ENCODE measurements at regions not wholly inside any gene's neighbourhood (a gene's known extent, or its start where the extent isn't known, plus 50 kb on each side); places are given as distances from the start of the nearest gene placed in this dataset.

DNA sequence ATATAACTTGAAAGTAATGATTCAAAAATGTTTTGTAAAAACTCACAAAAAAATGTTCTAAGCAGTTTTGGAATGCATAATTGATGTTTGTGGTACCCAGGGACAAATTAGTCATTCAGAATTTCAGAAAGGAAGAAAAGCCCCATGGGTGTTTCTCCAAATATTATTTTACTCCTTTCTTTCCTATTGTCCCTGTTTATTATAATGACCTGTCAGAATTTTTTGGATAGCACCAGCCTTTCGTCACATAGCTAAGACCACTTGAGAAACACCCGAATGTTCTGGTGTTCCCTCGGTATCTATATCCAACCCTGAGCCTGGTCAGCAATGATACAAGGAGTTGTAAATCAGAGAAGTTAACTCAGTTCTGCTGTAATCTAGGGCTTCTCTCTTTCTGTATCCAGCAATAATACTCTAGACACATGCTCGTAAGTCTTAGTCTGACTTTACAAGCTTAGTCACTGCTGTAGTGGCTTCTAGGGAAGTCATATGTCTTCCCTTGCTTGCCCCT is 64.8 kb upstream of the MEOX2 start:
- no peak overlapping the region for H3K4me3 ChIP-seq (ENCODE audit: low read length in 3 of 3)
- DNase-seq, result peak in 2 of 5 donors; percentile 7 to 9
- no peak overlapping the region for H3K27ac ChIP-seq (ENCODE audit: low read depth in 2 of 2, low read length in 2 of 2)
- no peak for FAIRE-seq
- no peak overlapping the region for H3K9ac ChIP-seq (ENCODE audit: low read length in 3 of 3)
- intact Hi-C loops (cut with DNase I), result no loop called here
- no peaks in the 10 kb centered on the region for H3K4me1 ChIP-seq (ENCODE audit: control insufficient read depth in 2 of 3, insufficient read depth in 2 of 3, low read depth in 1 of 3, low read length in 3 of 3)
- H3K27me3 ChIP-seq (ENCODE audit: control insufficient read depth, insufficient read depth, low read length), result no peaks in the 10 kb centered on the region
- no peaks in the 10 kb centered on the region for H3K9me3 ChIP-seq (ENCODE audit: control insufficient read depth in 2 of 3, insufficient read depth in 1 of 3, low read length in 3 of 3)
- H3K36me3 ChIP-seq (ENCODE audit: control insufficient read depth in 2 of 3, insufficient read depth in 3 of 3, low read length in 3 of 3), result no peaks in the 10 kb centered on the region
- TF ChIP-seq, protein P1, sequence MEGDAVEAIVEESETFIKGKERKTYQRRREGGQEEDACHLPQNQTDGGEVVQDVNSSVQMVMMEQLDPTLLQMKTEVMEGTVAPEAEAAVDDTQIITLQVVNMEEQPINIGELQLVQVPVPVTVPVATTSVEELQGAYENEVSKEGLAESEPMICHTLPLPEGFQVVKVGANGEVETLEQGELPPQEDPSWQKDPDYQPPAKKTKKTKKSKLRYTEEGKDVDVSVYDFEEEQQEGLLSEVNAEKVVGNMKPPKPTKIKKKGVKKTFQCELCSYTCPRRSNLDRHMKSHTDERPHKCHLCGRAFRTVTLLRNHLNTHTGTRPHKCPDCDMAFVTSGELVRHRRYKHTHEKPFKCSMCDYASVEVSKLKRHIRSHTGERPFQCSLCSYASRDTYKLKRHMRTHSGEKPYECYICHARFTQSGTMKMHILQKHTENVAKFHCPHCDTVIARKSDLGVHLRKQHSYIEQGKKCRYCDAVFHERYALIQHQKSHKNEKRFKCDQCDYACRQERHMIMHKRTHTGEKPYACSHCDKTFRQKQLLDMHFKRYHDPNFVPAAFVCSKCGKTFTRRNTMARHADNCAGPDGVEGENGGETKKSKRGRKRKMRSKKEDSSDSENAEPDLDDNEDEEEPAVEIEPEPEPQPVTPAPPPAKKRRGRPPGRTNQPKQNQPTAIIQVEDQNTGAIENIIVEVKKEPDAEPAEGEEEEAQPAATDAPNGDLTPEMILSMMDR (IDR thresholded peaks at IDR 0.05; ENCODE audit: borderline replicate concordance, extremely low read depth, insufficient read depth), result no peak

DNA sequence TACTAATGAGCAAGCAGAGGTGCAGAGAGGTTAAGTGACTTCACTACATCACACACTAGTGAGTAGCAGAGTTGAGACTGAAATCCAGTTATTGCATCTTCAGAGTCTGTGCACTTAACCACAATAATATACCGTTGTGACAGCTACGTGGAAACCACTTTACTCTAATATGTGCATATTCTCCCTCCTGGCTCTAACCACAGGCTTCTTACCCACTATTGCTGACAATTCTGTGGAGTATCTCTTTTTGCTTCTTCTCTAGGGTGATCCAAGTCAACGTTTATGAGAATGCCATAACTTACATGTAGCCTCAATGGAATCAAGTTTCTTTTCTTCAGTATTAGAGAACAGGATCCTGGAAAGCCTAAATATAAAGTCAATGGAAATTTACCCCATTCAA is 64.2 kb upstream of the MEOX2 start:
- Histone ChIP-seq H3K4me1 (ENCODE audit: control insufficient read depth in 2 of 3, insufficient read depth in 2 of 3, low read depth in 1 of 3, low read length in 3 of 3) (no peaks in the 10 kb centered on the region), H3K36me3 (ENCODE audit: control insufficient read depth in 2 of 3, insufficient read depth in 3 of 3, low read length in 3 of 3) (no peaks in the 10 kb centered on the region), H3K4me3 (ENCODE audit: low read length in 3 of 3) (no peak overlapping the region), H3K27ac (ENCODE audit: low read depth in 2 of 2, low read length in 2 of 2) (no peak overlapping the region), H3K9me3 (ENCODE audit: control insufficient read depth in 2 of 3, insufficient read depth in 1 of 3, low read length in 3 of 3) (no peaks in the 10 kb centered on the region), H3K9ac (ENCODE audit: low read length in 3 of 3) (no peak overlapping the region), H3K27me3 (ENCODE audit: control insufficient read depth, insufficient read depth, low read length) (no peaks in the 10 kb centered on the region)
- intact Hi-C loops (cut with DNase I), result no loop called here
- FAIRE-seq, result no peak
- no peak for DNase-seq
- TF ChIP-seq, protein P1 (IDR thresholded peaks at IDR 0.05; ENCODE audit: borderline replicate concordance, extremely low read depth, insufficient read depth), result no peak

DNA sequence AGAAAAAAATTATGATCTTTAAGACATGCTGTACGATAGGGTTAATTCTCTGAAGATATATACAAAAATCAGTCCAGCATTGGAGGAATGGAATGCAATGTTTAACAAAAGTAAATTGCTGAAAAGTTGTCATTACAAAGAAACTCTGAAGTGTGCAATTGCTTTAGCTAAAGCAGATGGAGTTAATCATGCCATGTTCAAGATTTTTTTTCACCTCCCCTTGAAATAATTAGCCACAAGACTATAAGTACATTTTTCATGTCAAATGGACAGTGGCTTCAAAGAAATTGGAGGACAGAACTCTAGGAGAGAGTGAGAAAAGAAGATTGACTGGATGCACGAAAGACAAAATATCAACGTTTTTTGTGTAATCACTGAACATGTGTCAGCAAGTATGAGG is 63.1 kb upstream of the MEOX2 start:
- TF ChIP-seq, protein P1 (IDR thresholded peaks at IDR 0.05; ENCODE audit: borderline replicate concordance, extremely low read depth, insufficient read depth), result no peak
- intact Hi-C loops (cut with DNase I), result no loop called here
- DNase-seq, result no peak
- Histone ChIP-seq H3K27ac (ENCODE audit: low read depth in 2 of 2, low read length in 2 of 2) (no peak overlapping the region), H3K9ac (ENCODE audit: low read length in 3 of 3) (no peak overlapping the region), H3K4me1 (ENCODE audit: control insufficient read depth in 2 of 3, insufficient read depth in 2 of 3, low read depth in 1 of 3, low read length in 3 of 3) (no peaks in the 10 kb centered on the region), H3K9me3 (ENCODE audit: control insufficient read depth in 2 of 3, insufficient read depth in 1 of 3, low read length in 3 of 3) (no peaks in the 10 kb centered on the region), H3K36me3 (ENCODE audit: control insufficient read depth in 2 of 3, insufficient read depth in 3 of 3, low read length in 3 of 3) (no peaks in the 10 kb centered on the region), H3K4me3 (ENCODE audit: low read length in 3 of 3) (no peak overlapping the region), H3K27me3 (ENCODE audit: control insufficient read depth, insufficient read depth, low read length) (no peaks in the 10 kb centered on the region)
- no peak for FAIRE-seq

DNA sequence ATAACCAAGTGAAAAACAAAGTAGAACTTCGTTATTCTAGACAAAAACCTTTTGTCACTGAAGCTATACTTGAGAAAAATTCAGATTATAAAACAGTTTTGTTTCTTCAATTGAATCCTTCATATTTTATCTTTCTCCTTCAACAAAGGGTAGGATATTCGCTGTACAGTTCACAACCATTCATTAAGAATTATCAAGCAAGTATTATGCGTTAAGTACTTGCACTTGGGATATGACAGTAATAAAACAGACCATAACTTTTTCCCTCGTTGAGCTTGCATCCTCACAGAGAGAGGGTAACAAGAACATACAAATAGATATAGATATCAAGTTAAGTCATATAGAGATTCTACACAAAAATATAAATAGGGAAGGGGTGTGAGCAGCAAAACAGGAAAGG is 61.2 kb upstream of the MEOX2 start:
- H3K27ac ChIP-seq (ENCODE audit: low read depth in 2 of 2, low read length in 2 of 2), result no peak overlapping the region
- DNase-seq, result no peak
- no peaks in the 10 kb centered on the region for H3K27me3 ChIP-seq (ENCODE audit: control insufficient read depth, insufficient read depth, low read length)
- TF ChIP-seq, protein P1 (IDR thresholded peaks at IDR 0.05; ENCODE audit: borderline replicate concordance, extremely low read depth, insufficient read depth), result no peak
- no peak overlapping the region for H3K4me3 ChIP-seq (ENCODE audit: low read length in 3 of 3)
- FAIRE-seq, result no peak
- intact Hi-C loops (cut with DNase I), result no loop called here
- no peaks in the 10 kb centered on the region for H3K4me1 ChIP-seq (ENCODE audit: control insufficient read depth in 2 of 3, insufficient read depth in 2 of 3, low read depth in 1 of 3, low read length in 3 of 3)
- no peak overlapping the region for H3K9ac ChIP-seq (ENCODE audit: low read length in 3 of 3)
- no peaks in the 10 kb centered on the region for H3K36me3 ChIP-seq (ENCODE audit: control insufficient read depth in 2 of 3, insufficient read depth in 3 of 3, low read length in 3 of 3)
- no peaks in the 10 kb centered on the region for H3K9me3 ChIP-seq (ENCODE audit: control insufficient read depth in 2 of 3, insufficient read depth in 1 of 3, low read length in 3 of 3)

Data from kidney (tissue), 13 donors.